Left lung (tissue), 4 donors: ENCODE measurements at regions not wholly inside any gene's neighbourhood (a gene's known extent, or its start where the extent isn't known, plus 50 kb on each side); places are given as distances from the start of the nearest gene placed in this dataset.

Experiments used
- ATAC-seq: fragments of 200-7000 bp; cut with Tn5 transposase; one replicate; pipeline ENCODE4 v1.9.1; 2020; ENCODE audit warnings: moderate library complexity
- DNase-seq, 4 donors: peaks; one replicate each; pipeline ENCODE4 v3.0.0-alpha.2; 2013 to 2020
- H3K27ac ChIP-seq, 2 donors: fragments of 200-600 bp; sonication (generic) in 1 of 2; one replicate each; pipeline versions ENCODE4 v1.5.0 to v1.8.0; 2020 to 2021
- H3K27me3 ChIP-seq, 2 donors: fragments of 200-600 bp; sonication (generic) in 1 of 2; one replicate each; pipeline versions ENCODE4 v1.5.0 to v1.8.0; 2020 to 2021
- H3K36me3 ChIP-seq, 2 donors: fragments of 200-600 bp; sonication (generic) in 1 of 2; one replicate each; pipeline versions ENCODE4 v1.5.0 to v1.8.0; 2020 to 2021
- H3K4me1 ChIP-seq, 2 donors: fragments of 200-600 bp; one replicate each; pipeline ENCODE4 v1.8.0; 2021
- H3K4me3 ChIP-seq, 2 donors: fragments of 200-600 bp; sonication (generic) in 1 of 2; one replicate each; pipeline versions ENCODE4 v1.5.0 to v1.8.0; 2020 to 2021; ENCODE audit warnings: mild to moderate bottlenecking in 1 of 2
- H3K9me3 ChIP-seq, 2 donors: fragments of 200-600 bp; sonication (generic) in 1 of 2; one replicate each; pipeline versions ENCODE4 v1.5.0 to v1.8.0; 2020 to 2021
- CTCF ChIP-seq, 2 donors: fragments of 200-600 bp; sonication (generic) in 1 of 2; IDR thresholded peaks; one replicate each; pipeline versions ENCODE4 v1.5.0 to v1.8.0; 2021; ENCODE audit warnings: antibody characterized with exemption in 2 of 2
- intact Hi-C, 2 donors: fragments of 100-400 bp; cut with DNase I; formaldehyde crosslinking; loops; one replicate each; pipeline versions ENCODE4 v1.11.2 to v1.14.2; 2022
- donor health status: DM: no; HTN: yes; CAD: no.
- donor health status: DM: no; HTN: no; CAD: no.

- H3K4me3 ChIP-seq = no peak overlapping the region
- H3K36me3 ChIP-seq = no peaks in the 10 kb centered on the region
- no peaks in the 10 kb centered on the region for H3K9me3 ChIP-seq
- no peak for TF ChIP-seq CTCF (IDR thresholded peaks at IDR 0.05)
- intact Hi-C loops = no loop called here
- H3K27ac ChIP-seq = no peak overlapping the region
- no peaks in the 10 kb centered on the region for H3K4me1 ChIP-seq
- no peaks in the 10 kb centered on the region for H3K27me3 ChIP-seq
- no peak for DNase-seq
- ATAC-seq = no peak
Measured at GRCh38 chr15:38720893-38721567, 156.4 kb upstream of the RASGRP1 start.

- TF ChIP-seq CTCF (IDR thresholded peaks at IDR 0.05) = no peak
- ATAC-seq (no peak), DNase-seq (no peak)
- Histone ChIP-seq H3K36me3 (no peaks in the 10 kb centered on the region), H3K4me1 (no peaks in the 10 kb centered on the region), H3K27me3 (no peaks in the 10 kb centered on the region), H3K9me3 (no peaks in the 10 kb centered on the region), H3K4me3 (no peak overlapping the region), H3K27ac (no peak overlapping the region)
- intact Hi-C loops = no loop called here
Measured at GRCh38 chr15:38721568-38721945, 156.9 kb upstream of the RASGRP1 start.

GRCh38 chr15:38722236-38722635 lies 157.6 kb upstream of the RASGRP1 start:
- no peak overlapping the region for H3K27ac ChIP-seq
- no peaks in the 10 kb centered on the region for H3K27me3 ChIP-seq
- no peak for TF ChIP-seq CTCF (IDR thresholded peaks at IDR 0.05)
- no peaks in the 10 kb centered on the region for H3K36me3 ChIP-seq
- no peak for DNase-seq
- no peak for ATAC-seq
- intact Hi-C loops = no loop called here
- H3K4me3 ChIP-seq = no peak overlapping the region
- H3K4me1 ChIP-seq = no peaks in the 10 kb centered on the region
- no peaks in the 10 kb centered on the region for H3K9me3 ChIP-seq

GRCh38 chr15:38724827-38725226 lies 160.2 kb upstream of the RASGRP1 start:
- Histone ChIP-seq H3K9me3 (no peaks in the 10 kb centered on the region), H3K27ac (no peak overlapping the region), H3K27me3 (no peaks in the 10 kb centered on the region), H3K36me3 (no peaks in the 10 kb centered on the region), H3K4me1 (no peaks in the 10 kb centered on the region), H3K4me3 (no peak overlapping the region)
- TF ChIP-seq CTCF (IDR thresholded peaks at IDR 0.05) = no peak
- ATAC-seq = no peak
- DNase-seq = no peak
- intact Hi-C loops = no loop called here

- Histone ChIP-seq H3K27ac (no peak overlapping the region), H3K27me3 (no peaks in the 10 kb centered on the region), H3K36me3 (no peaks in the 10 kb centered on the region), H3K9me3 (no peaks in the 10 kb centered on the region), H3K4me3 (no peak overlapping the region), H3K4me1 (no peaks in the 10 kb centered on the region)
- intact Hi-C loops = no loop called here
- ATAC-seq (no peak), DNase-seq (no peak)
- TF ChIP-seq CTCF (IDR thresholded peaks at IDR 0.05) = no peak
Measured at GRCh38 chr15:38726187-38726586, 161.6 kb upstream of the RASGRP1 start.
